Limb (tissue), 2 donors: ENCODE measurements at regions not wholly inside any gene's neighbourhood (a gene's known extent, or its start where the extent isn't known, plus 50 kb on each side); places are given as distances from the start of the nearest gene placed in this dataset.

ENCODE experiments used
- DNase-seq, 2 donors: peaks; one replicate each; pipeline ENCODE4 v3.0.0-alpha.2; 2016; ENCODE audit errors: extremely low spot score in 2 of 2

- no peak for DNase-seq
Observed at GRCh38 chr6:56378507-56378906, 131.1 kb upstream of the COL21A1 start.

- no peak for DNase-seq
Observed at GRCh38 chr6:56377295-56377694, 129.9 kb upstream of the COL21A1 start.

GRCh38 chr6:56375806-56376205 lies 128.4 kb upstream of the COL21A1 start:
- no peak for DNase-seq

GRCh38 chr6:56374841-56375369 lies 127.5 kb upstream of the COL21A1 start:
- DNase-seq: peak; percentile 62 to 87

- DNase-seq: no peak
Observed at GRCh38 chr6:56372406-56372995, 125.1 kb upstream of the COL21A1 start.

GRCh38 chr6:56370561-56371211 lies 123.3 kb upstream of the COL21A1 start:
- peak in 1 of 2 donors; percentile 78 for DNase-seq

GRCh38 chr6:56370127-56370540 lies 122.8 kb upstream of the COL21A1 start:
- DNase-seq: peak; percentile 66 to 71

GRCh38 chr6:56368491-56368890 lies 121.1 kb upstream of the COL21A1 start:
- no peak for DNase-seq

GRCh38 chr6:56366141-56366852 lies 118.9 kb upstream of the COL21A1 start:
- no peak for DNase-seq

GRCh38 chr6:56364827-56365339 lies 117.5 kb upstream of the COL21A1 start:
- DNase-seq: no peak

- DNase-seq: no peak
Observed at GRCh38 chr6:56364431-56364826, 117.0 kb upstream of the COL21A1 start.

- no peak for DNase-seq
Observed at GRCh38 chr6:56363796-56364430, 116.5 kb upstream of the COL21A1 start.

- DNase-seq: no peak
Observed at GRCh38 chr6:56361812-56362211, 114.4 kb upstream of the COL21A1 start.

GRCh38 chr6:56359201-56359899 lies 112.0 kb upstream of the COL21A1 start:
- DNase-seq: peak; percentile 79 to 89

GRCh38 chr6:56357616-56358373 lies 110.4 kb upstream of the COL21A1 start:
- no peak for DNase-seq

- DNase-seq: no peak
Observed at GRCh38 chr6:56356426-56356825, 109.0 kb upstream of the COL21A1 start.

- no peak for DNase-seq
Observed at GRCh38 chr6:56353860-56354259, 106.5 kb upstream of the COL21A1 start.

- no peak for DNase-seq
Observed at GRCh38 chr6:56350628-56351260, 103.4 kb upstream of the COL21A1 start.

- DNase-seq: no peak
Observed at GRCh38 chr6:56349194-56349593, 101.8 kb upstream of the COL21A1 start.

GRCh38 chr6:56348578-56348977 lies 101.2 kb upstream of the COL21A1 start:
- no peak for DNase-seq
